ENCODE measurements at regions not wholly inside any gene's neighbourhood (a gene's known extent, or its start where the extent isn't known, plus 50 kb on each side); places are given as distances from the start of the nearest gene placed in this dataset.

GRCh38 chr18:43170586-43170985 lies 55.1 kb upstream of the RIT2 start:
- dilution Hi-C loops (cut with HindIII; ENCODE audit: low sequenced_read_pairs, unreplicated experiment) (no loop called here), intact Hi-C loops (cut with micrococcal nuclease) (no loop called here), in situ Hi-C loops (cut with MboI; ENCODE audit: low sequenced_read_pairs) (no loop called here)
- no TSS peak for BruUV-seq (replicated peaks)
- H2BK15ac ChIP-seq (ENCODE audit: low read depth, low read length): no peak overlapping the region
- H4K20me1 ChIP-seq (ENCODE audit: insufficient read depth, low read length): no peaks in the 10 kb centered on the region
- no peak overlapping the region for H4K91ac ChIP-seq (ENCODE audit: insufficient read depth, low read depth, low read length)
- H3K27me3 ChIP-seq (ENCODE audit: control insufficient read depth, insufficient read depth, low read length): no peaks in the 10 kb centered on the region
- H3K27ac ChIP-seq (ENCODE audit: insufficient read depth, low read length): no peak overlapping the region
- no peak overlapping the region for H2BK120ac ChIP-seq (ENCODE audit: low read depth, low read length)
- WGBS, 2 experiments (ENCODE audit: extremely low coverage in 2 of 2, insufficient read length in 1 of 2): no CpG with 5 or more reads among the region's 4 CpGs
- H3K9me1 ChIP-seq (ENCODE audit: insufficient read depth, low read length): no peaks in the 10 kb centered on the region
- H3K4ac ChIP-seq (ENCODE audit: low read depth, low read length): no peak overlapping the region
- H4K8ac ChIP-seq (ENCODE audit: low read depth in 2 of 2, low read length in 2 of 2): no peak overlapping the region
- H3K36me3 ChIP-seq (ENCODE audit: control insufficient read depth, insufficient read depth, low read length): no peaks in the 10 kb centered on the region
- CTCF ChIA-PET: no interaction called here
- TF ChIP-seq CHD1 (IDR thresholded peaks at IDR 0.05; ENCODE audit: low read depth, low read length) (no peak), MAFK (IDR thresholded peaks at IDR 0.05; ENCODE audit: low read depth, low read length) (no peak)
- no peak overlapping the region for H4K5ac ChIP-seq (ENCODE audit: low read depth, low read length)
- DNase-seq (no peak), ATAC-seq (ENCODE audit: low read depth) (no peak)
- no peak overlapping the region for H2AFZ ChIP-seq (replicated peaks; ENCODE audit: low read length, poor library complexity)
- no peak overlapping the region for H2AK5ac ChIP-seq (ENCODE audit: low read depth, low read length)
- no peak overlapping the region for H3K9ac ChIP-seq (ENCODE audit: low read depth, low read length)
- no peaks in the 10 kb centered on the region for H3K4me1 ChIP-seq (ENCODE audit: control insufficient read depth, insufficient read depth, low read length)
- no peaks in the 10 kb centered on the region for H3K79me1 ChIP-seq (ENCODE audit: low read depth in 1 of 2, low read length in 2 of 2)
- no peak overlapping the region for H3K23ac ChIP-seq (ENCODE audit: low read depth, low read length)
- POLR2A ChIA-PET (ENCODE audit: unreplicated experiment): no interaction called here
- no peak overlapping the region for H3K56ac ChIP-seq (ENCODE audit: extremely low read depth, insufficient read depth, low read length)
- no peak overlapping the region for H2BK5ac ChIP-seq (ENCODE audit: low read depth, low read length, poor library complexity, severe bottlenecking)
- H2AK9ac ChIP-seq (replicated peaks; ENCODE audit: low read depth, low read length, poor library complexity): no peak overlapping the region
- no peak overlapping the region for H3K14ac ChIP-seq (replicated peaks; ENCODE audit: low read depth, low read length)
- H3K4me3 ChIP-seq (ENCODE audit: insufficient read depth, low read depth, low read length): no peak overlapping the region
- H3K9me3 ChIP-seq (ENCODE audit: control insufficient read depth, insufficient read depth, low read length): peaks cover 15% of the 10 kb centered on the region
- no peak overlapping the region for H3K18ac ChIP-seq (ENCODE audit: low read depth, low read length)
- no peak overlapping the region for H2BK20ac ChIP-seq (ENCODE audit: low read depth, low read length)
- H3K4me2 ChIP-seq (ENCODE audit: low read depth, low read length): no peak overlapping the region
